ENCODE measurements at regions not wholly inside any gene's neighbourhood (a gene's known extent, or its start where the extent isn't known, plus 50 kb on each side); places are given as distances from the start of the nearest gene placed in this dataset.

GRCh38 chr5:39774605-39775004, 349.8 kb upstream of the DAB2 start:
- TF ChIP-seq, protein P1, sequence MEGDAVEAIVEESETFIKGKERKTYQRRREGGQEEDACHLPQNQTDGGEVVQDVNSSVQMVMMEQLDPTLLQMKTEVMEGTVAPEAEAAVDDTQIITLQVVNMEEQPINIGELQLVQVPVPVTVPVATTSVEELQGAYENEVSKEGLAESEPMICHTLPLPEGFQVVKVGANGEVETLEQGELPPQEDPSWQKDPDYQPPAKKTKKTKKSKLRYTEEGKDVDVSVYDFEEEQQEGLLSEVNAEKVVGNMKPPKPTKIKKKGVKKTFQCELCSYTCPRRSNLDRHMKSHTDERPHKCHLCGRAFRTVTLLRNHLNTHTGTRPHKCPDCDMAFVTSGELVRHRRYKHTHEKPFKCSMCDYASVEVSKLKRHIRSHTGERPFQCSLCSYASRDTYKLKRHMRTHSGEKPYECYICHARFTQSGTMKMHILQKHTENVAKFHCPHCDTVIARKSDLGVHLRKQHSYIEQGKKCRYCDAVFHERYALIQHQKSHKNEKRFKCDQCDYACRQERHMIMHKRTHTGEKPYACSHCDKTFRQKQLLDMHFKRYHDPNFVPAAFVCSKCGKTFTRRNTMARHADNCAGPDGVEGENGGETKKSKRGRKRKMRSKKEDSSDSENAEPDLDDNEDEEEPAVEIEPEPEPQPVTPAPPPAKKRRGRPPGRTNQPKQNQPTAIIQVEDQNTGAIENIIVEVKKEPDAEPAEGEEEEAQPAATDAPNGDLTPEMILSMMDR (conservative IDR thresholded peaks at IDR 0.05; ENCODE audit: low read length): no peak
- no peak for TF ChIP-seq EZH2phosphoT487 (IDR thresholded peaks at IDR 0.05; ENCODE audit: borderline replicate concordance)

Measured in Loucy (cell line).